PC-9 (cell line): ENCODE measurements at regions not wholly inside any gene's neighbourhood (a gene's known extent, or its start where the extent isn't known, plus 50 kb on each side); places are given as distances from the start of the nearest gene placed in this dataset.

Experiments
- BruUV-seq: library from RNA; stranded (reverse); fragments of 400-500 nt; replicated peaks from 2 replicates; lab custom pipeline; 2021; lab: Mats Ljungman, UMichigan
- CTCF ChIA-PET: fragments of 300-600 bp; sonication (Branson Sonifier 250); formaldehyde crosslinking; loops from one replicate; lab custom pipeline; 2022; ENCODE audit warnings: antibody characterized with exemption; lab: Charles Lee
- POLR2A ChIA-PET: fragments of 300-600 bp; sonication (Branson Sonifier 250); formaldehyde crosslinking; loops from one replicate; lab custom pipeline; 2022; ENCODE audit warnings: antibody characterized with exemption; ENCODE audit not compliant: unreplicated experiment; lab: Charles Lee
- DNase-seq, 2 experiments: peaks; one replicate each; pipeline versions ENCODE4 v3.0.0 to v3.0.0-alpha.2; 2015 to 2022; ENCODE audit warnings: mixed read lengths in 1 of 2
- H2AFZ ChIP-seq: fragments of 200-600 bp; sonication (generic); 2 replicates; pipeline ENCODE4 v1.8.1; 2017; ENCODE audit warnings: antibody characterized with exemption
- H3F3A ChIP-seq: fragments of 200-600 bp; sonication (generic); 2 replicates; pipeline ENCODE4 v1.8.1; 2017; ENCODE audit warnings: antibody characterized with exemption, mild to moderate bottlenecking, low read depth; ENCODE audit not compliant: insufficient read depth
- H3K27ac ChIP-seq: fragments of 200-600 bp; sonication (generic); 2 replicates; pipeline ENCODE4 v1.6.1; 2016; ENCODE audit warnings: mixed run types
- H3K27me3 ChIP-seq: fragments of 200-600 bp; sonication (generic); 2 replicates; pipeline ENCODE4 v1.6.1; 2016; ENCODE audit warnings: low read depth, mixed run types; ENCODE audit not compliant: insufficient read depth
- H3K36me3 ChIP-seq: fragments of 200-600 bp; sonication (generic); 2 replicates; pipeline ENCODE4 v1.6.1; 2016; ENCODE audit warnings: low read depth, mixed run types
- H3K4me1 ChIP-seq: fragments of 200-600 bp; sonication (generic); replicated peaks from 2 replicates; pipeline ENCODE4 v1.6.1; 2016; ENCODE audit warnings: mixed run types; ENCODE audit not compliant: insufficient read depth
- H3K4me2 ChIP-seq: fragments of 200-600 bp; sonication (generic); 2 replicates; pipeline ENCODE4 v1.6.1; 2017; ENCODE audit warnings: mixed run types
- H3K4me3 ChIP-seq: fragments of 200-600 bp; sonication (generic); 2 replicates; pipeline ENCODE4 v1.6.1; 2016; ENCODE audit warnings: mixed run types
- H3K79me2 ChIP-seq: fragments of 200-600 bp; sonication (generic); 2 replicates; pipeline ENCODE4 v1.6.1; 2017; ENCODE audit warnings: low read depth, mixed run types
- H3K9me2 ChIP-seq: fragments of 200-600 bp; sonication (generic); 2 replicates; pipeline ENCODE4 v1.8.1; 2017; ENCODE audit warnings: mild to moderate bottlenecking; ENCODE audit not compliant: insufficient read depth
- H3K9me3 ChIP-seq: fragments of 200-600 bp; sonication (generic); 2 replicates; pipeline ENCODE4 v1.8.1; 2016; ENCODE audit warnings: low read depth; ENCODE audit not compliant: insufficient read depth
- H4K20me1 ChIP-seq: fragments of 200-600 bp; sonication (generic); 2 replicates; pipeline ENCODE4 v1.8.1; 2017; ENCODE audit not compliant: insufficient read depth
- EZH2 ChIP-seq: fragments of 200-600 bp; sonication (generic); IDR thresholded peaks from 2 replicates; pipeline ENCODE4 v1.8.0; 2017; ENCODE audit warnings: antibody characterized with exemption, low read depth
- intact Hi-C: fragments of 100-400 bp; cut with micrococcal nuclease; formaldehyde crosslinking; loops from one replicate; pipeline ENCODE4 v1.10.0; 2022; ENCODE audit not compliant: unreplicated experiment
- TF ChIP-seq, protein P1 (sequence below): fragments of 200-600 bp; sonication (generic); conservative IDR thresholded peaks from 2 replicates; pipeline ENCODE4 v1.6.1; 2017; ENCODE audit warnings: mixed run types, antibody characterized with exemption, mild to moderate bottlenecking, moderate library complexity

DNA sequence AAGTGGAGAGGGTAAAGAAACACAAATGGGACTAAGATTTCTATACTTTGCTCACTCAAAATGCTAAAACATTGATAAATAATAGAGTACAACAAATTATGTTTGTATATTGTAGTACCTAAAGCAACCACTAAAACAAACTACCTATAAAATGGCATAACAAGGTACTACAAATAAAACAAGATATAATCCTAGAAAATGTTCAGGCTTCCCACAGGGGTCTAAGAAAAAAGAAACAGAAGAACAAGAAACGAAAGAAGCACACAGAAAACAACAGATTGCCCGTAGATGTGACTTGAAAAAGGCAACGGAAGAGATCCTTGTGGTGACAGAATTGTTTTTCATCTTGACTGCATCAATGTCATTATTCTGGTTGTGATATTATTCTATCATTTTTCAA is 63.3 kb upstream of the ADGRL4 start:
- no peak for TF ChIP-seq EZH2
- TF ChIP-seq, protein P1, sequence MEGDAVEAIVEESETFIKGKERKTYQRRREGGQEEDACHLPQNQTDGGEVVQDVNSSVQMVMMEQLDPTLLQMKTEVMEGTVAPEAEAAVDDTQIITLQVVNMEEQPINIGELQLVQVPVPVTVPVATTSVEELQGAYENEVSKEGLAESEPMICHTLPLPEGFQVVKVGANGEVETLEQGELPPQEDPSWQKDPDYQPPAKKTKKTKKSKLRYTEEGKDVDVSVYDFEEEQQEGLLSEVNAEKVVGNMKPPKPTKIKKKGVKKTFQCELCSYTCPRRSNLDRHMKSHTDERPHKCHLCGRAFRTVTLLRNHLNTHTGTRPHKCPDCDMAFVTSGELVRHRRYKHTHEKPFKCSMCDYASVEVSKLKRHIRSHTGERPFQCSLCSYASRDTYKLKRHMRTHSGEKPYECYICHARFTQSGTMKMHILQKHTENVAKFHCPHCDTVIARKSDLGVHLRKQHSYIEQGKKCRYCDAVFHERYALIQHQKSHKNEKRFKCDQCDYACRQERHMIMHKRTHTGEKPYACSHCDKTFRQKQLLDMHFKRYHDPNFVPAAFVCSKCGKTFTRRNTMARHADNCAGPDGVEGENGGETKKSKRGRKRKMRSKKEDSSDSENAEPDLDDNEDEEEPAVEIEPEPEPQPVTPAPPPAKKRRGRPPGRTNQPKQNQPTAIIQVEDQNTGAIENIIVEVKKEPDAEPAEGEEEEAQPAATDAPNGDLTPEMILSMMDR: peak; percentile 48
- H3K4me1 ChIP-seq: no peaks in the 10 kb centered on the region
- H3K79me2 ChIP-seq: no peaks in the 10 kb centered on the region
- H3K9me3 ChIP-seq: 0 out of 2 replicates have a peak, but pooled peaks cover 3% of the 10 kb centered on the region
- DNase-seq: no peak
- no peaks in the 10 kb centered on the region for H3K36me3 ChIP-seq
- H3K27me3 ChIP-seq: no peaks in the 10 kb centered on the region
- ChIA-PET POLR2A (no interaction called here), CTCF (no interaction called here)
- H3K4me2 ChIP-seq: no peak overlapping the region
- no TSS peak for BruUV-seq
- no peaks in the 10 kb centered on the region for H3F3A ChIP-seq
- no peak overlapping the region for H3K27ac ChIP-seq
- no peaks in the 10 kb centered on the region for H4K20me1 ChIP-seq
- no peaks in the 10 kb centered on the region for H3K9me2 ChIP-seq
- H3K4me3 ChIP-seq: no peak overlapping the region
- no peak overlapping the region for H2AFZ ChIP-seq
- intact Hi-C loops: no loop called here

DNA sequence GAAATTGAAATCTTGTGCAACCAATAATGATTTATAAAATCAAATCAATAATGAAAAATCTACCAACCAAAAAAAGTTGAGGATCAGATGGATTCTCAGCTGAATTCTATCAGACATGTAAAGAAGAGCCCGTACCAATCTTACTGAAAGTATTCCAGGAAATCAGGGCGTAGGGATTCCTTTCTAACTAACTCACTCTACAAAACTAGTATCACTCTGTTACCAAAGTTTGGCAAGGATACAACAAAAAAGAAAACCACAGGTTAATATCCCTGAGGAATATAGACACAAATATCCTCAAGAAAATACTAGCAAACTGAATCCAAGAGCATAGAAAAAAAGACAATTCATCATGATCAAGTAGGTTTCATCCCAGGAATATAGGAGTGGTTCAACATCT is 52.8 kb upstream of the ADGRL4 start:
- BruUV-seq: no TSS peak
- no peaks in the 10 kb centered on the region for H4K20me1 ChIP-seq
- H3K27me3 ChIP-seq: no peaks in the 10 kb centered on the region
- H3K4me1 ChIP-seq: no peaks in the 10 kb centered on the region
- no peak for DNase-seq
- no peak overlapping the region for H3K4me3 ChIP-seq
- H3K9me3 ChIP-seq: peaks cover 6% of the 10 kb centered on the region; the same call in 1 of the 2 replicates
- POLR2A ChIA-PET: no interaction called here
- 0 out of 2 replicates have a peak overlapping the region, but pooled peaks have one; percentile 20 for H2AFZ ChIP-seq
- H3K4me2 ChIP-seq: no peak overlapping the region
- CTCF ChIA-PET: interaction anchor here (0.7 kb wide), 1 partner anchor 173 kb away, joined by 3 read pairs; no protein-coding TSS in a partner anchor
- no peak overlapping the region for H3K27ac ChIP-seq
- H3K79me2 ChIP-seq: no peaks in the 10 kb centered on the region
- H3F3A ChIP-seq: no peaks in the 10 kb centered on the region
- intact Hi-C loops: no loop called here
- no peak for TF ChIP-seq EZH2
- TF ChIP-seq, protein P1: no peak
- no peaks in the 10 kb centered on the region for H3K36me3 ChIP-seq
- no peaks in the 10 kb centered on the region for H3K9me2 ChIP-seq
